ENCODE measurements at regions not wholly inside any gene's neighbourhood (a gene's known extent, or its start where the extent isn't known, plus 50 kb on each side); places are given as distances from the start of the nearest gene placed in this dataset.

- no peak overlapping the region for H3K27ac ChIP-seq (ENCODE audit: low read depth)
- H3K36me3 ChIP-seq (ENCODE audit: insufficient read depth), result no peaks in the 10 kb centered on the region
- WGBS, result 31% methylated on average over 38 of the region's 38 CpGs
- H3K4me3 ChIP-seq (ENCODE audit: low read depth, low read length), result peak overlapping the region; percentile 4
- H3K4me1 ChIP-seq (ENCODE audit: insufficient read depth), result no peaks in the 10 kb centered on the region
- no peak for DNase-seq (ENCODE audit: extremely low spot score)
Measured at GRCh38 chrX:80335062-80335830, 85.0 kb upstream of the TENT5D start.

GRCh38 chrX:80354966-80355465 is 65.2 kb upstream of the TENT5D start:
- 73% methylated on average over 4 of the region's 4 CpGs for WGBS
- H3K4me3 ChIP-seq (ENCODE audit: low read depth, low read length), result no peak overlapping the region
- no peaks in the 10 kb centered on the region for H3K36me3 ChIP-seq (ENCODE audit: insufficient read depth)
- H3K4me1 ChIP-seq (ENCODE audit: insufficient read depth), result no peaks in the 10 kb centered on the region
- no peak for DNase-seq (ENCODE audit: extremely low spot score)
- no peak overlapping the region for H3K27ac ChIP-seq (ENCODE audit: low read depth)
